Adrenal gland (tissue), 9 donors: ENCODE measurements at regions not wholly inside any gene's neighbourhood (a gene's known extent, or its start where the extent isn't known, plus 50 kb on each side); places are given as distances from the start of the nearest gene placed in this dataset.

Experiments used
- DNase-seq, 7 donors: peaks; one replicate each; pipeline ENCODE4 v3.0.0-alpha.2; 2019 to 2020
- H3K27ac ChIP-seq, 5 donors: fragments of 200-600 bp; sonication (generic) in 4 of 5; 1 replicate in 3 of 5; 2 replicates in 2 of 5; pipeline versions ENCODE4 v1.5.1 to v1.8.0; 2016 to 2020; ENCODE audit warnings: mild to moderate bottlenecking in 1 of 5
- H3K27me3 ChIP-seq: fragments of 200-600 bp; 2 replicates; pipeline ENCODE4 v1.8.0; 2021
- H3K36me3 ChIP-seq, 2 donors: fragments of 200-600 bp; replicated peaks in 1 of 2; 1 replicate in 1 of 2; 2 replicates in 1 of 2; pipeline versions ENCODE4 v1.5.1 to v1.8.0; 2018 to 2022
- H3K4me1 ChIP-seq, 2 donors: fragments of 200-600 bp; replicated peaks in 1 of 2; 1 replicate in 1 of 2; 2 replicates in 1 of 2; pipeline versions ENCODE4 v1.5.1 to v1.8.0; 2018 to 2021
- H3K4me3 ChIP-seq, 4 donors: fragments of 200-600 bp; sonication (generic) in 3 of 4; one replicate each; pipeline ENCODE4 v1.5.1; 2016 to 2018
- H3K9me3 ChIP-seq, 3 donors: fragments of 200-600 bp; sonication (generic) in 1 of 3; replicated peaks in 1 of 3; 1 replicate in 2 of 3; 2 replicates in 1 of 3; pipeline versions ENCODE4 v1.5.1 to v1.8.0; 2016 to 2021
- POLR2A ChIP-seq, 2 donors: fragments of 450-650 bp; IDR thresholded peaks; one replicate each; pipeline ENCODE4 v1.6.1; 2017; ENCODE audit warnings: antibody characterized with exemption in 2 of 2, mild to moderate bottlenecking in 2 of 2, moderate library complexity in 1 of 2
- WGBS, 4 donors: extraction: QIAGEN DNeasy Blood & Tissue Kit in 2 of 4; methylation state at CpG; one replicate each; pipeline versions ENCODE4 v1.1.5 to v1.1.7; 2013 to 2017; 5-methylcytosine and 5-hydroxymethylcytosine counted together
- intact Hi-C, 2 donors: fragments of 100-400 bp; cut with DNase I; formaldehyde crosslinking; loops; one replicate each; pipeline versions ENCODE4 v1.14.1 to v1.15.0; 2022 to 2023
- TF ChIP-seq, protein P1 (sequence below), 6 experiments: fragments of 450-650 bp in 4 of 6; fragments of 200-600 bp in 2 of 6; sonication (generic) in 1 of 6; IDR thresholded peaks; 1 replicate in 5 of 6; 2 replicates in 1 of 6; pipeline versions ENCODE4 v1.5.1 to v1.8.0; 2016 to 2021; ENCODE audit warnings: antibody characterized with exemption in 6 of 6, mild to moderate bottlenecking in 2 of 6, moderate library complexity in 1 of 6
- donor health status: healthy with polysubstance abuse.
- donor health status: Bipolar disorder and iron deficiency.
- donor health status: DM: yes; HTN: yes; CAD: no.
- donor health status: DM: no; HTN: no; CAD: no.
- donor health status: DM: no; HTN: no; CAD: no.

DNA sequence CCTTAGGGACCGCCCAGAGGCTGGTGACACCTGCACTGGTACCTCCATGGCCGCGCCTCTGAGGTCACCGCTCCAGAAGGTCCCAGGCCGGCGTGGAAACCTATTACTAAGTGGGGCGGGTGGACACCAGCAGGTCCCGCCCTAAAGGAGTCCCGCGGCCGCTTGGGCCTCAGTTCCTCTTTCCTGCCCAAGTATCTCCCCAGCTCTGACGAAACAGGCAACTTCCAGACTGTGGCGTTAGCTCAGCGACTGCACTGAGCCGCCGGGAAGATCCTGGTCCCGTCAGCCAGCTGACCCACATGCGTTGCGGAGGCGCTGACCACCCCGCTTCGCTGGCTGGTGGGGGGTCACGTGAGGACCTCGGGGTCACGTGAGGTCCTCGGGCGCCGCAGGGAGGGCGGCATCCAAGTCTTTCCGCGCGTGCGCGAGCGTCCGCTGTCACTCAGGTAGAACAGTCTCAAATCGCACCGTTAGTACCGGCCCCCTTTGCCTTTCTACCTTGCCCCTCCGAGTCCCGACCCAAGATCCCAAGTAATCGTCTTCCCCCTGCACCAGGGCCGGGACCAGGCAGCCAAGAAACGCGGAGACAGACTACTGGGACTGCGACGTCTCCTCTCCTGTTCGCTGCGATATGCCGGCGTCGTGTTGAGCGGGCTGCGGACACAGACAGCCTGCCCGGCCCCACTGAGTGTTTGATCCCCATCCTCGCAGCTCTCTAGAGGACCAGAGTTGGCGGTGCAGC lies 53.7 kb upstream of the KDM4C start:
- intact Hi-C loops, result no loop called here
- Histone ChIP-seq H3K4me1 (peaks cover 3 to 4% of the 10 kb centered on the region in 2 donors), H3K27me3 (no peaks in the 10 kb centered on the region), H3K27ac (peak overlapping the region in 4 of 5 donors; percentile 58 to 88 (median 86)), H3K9me3 (no peaks in the 10 kb centered on the region), H3K4me3 (peak overlapping the region in 3 of 4 donors; percentile 18 to 68 (median 48)), H3K36me3 (no peaks in the 10 kb centered on the region)
- WGBS, 4 donors, result 1 to 20% (median 1%) methylated on average over 1 to 57 of the region's 57 CpGs
- peak; percentile 52 to 74 for TF ChIP-seq POLR2A (IDR thresholded peaks at IDR 0.05)
- TF ChIP-seq, protein P1, sequence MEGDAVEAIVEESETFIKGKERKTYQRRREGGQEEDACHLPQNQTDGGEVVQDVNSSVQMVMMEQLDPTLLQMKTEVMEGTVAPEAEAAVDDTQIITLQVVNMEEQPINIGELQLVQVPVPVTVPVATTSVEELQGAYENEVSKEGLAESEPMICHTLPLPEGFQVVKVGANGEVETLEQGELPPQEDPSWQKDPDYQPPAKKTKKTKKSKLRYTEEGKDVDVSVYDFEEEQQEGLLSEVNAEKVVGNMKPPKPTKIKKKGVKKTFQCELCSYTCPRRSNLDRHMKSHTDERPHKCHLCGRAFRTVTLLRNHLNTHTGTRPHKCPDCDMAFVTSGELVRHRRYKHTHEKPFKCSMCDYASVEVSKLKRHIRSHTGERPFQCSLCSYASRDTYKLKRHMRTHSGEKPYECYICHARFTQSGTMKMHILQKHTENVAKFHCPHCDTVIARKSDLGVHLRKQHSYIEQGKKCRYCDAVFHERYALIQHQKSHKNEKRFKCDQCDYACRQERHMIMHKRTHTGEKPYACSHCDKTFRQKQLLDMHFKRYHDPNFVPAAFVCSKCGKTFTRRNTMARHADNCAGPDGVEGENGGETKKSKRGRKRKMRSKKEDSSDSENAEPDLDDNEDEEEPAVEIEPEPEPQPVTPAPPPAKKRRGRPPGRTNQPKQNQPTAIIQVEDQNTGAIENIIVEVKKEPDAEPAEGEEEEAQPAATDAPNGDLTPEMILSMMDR (IDR thresholded peaks at IDR 0.05), result no peak
- peak; percentile 78 to 92 (median 90) for DNase-seq

DNA sequence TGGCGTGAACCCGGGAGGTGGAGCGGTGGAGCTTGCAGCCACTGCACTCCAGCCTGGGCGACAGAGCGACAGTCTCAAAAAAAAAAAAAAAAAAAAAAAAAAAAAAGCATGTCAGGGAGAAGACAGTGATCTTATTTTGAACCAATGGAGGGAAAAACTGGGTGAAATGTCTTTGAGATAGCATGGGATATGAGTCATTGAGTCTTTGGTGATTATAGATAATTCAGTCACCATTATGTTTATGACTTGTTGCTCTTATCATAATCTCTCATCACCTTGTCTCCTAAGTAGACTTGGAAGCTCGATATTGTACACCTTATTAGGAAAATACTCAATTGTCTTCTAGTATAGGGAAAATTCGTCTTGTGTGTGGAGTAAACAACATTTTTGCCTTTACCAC lies 55.1 kb upstream of the KDM4C start:
- no peak overlapping the region for H3K27ac ChIP-seq
- no peaks in the 10 kb centered on the region for H3K9me3 ChIP-seq
- no peak overlapping the region for H3K4me3 ChIP-seq
- no peak for DNase-seq
- TF ChIP-seq POLR2A (IDR thresholded peaks at IDR 0.05), result no peak
- TF ChIP-seq, protein P1 (IDR thresholded peaks at IDR 0.05), result no peak
- 93 to 96% (median 95%) methylated on average over 7 of the region's 7 CpGs for WGBS, 4 donors
- no peaks in the 10 kb centered on the region for H3K27me3 ChIP-seq
- H3K36me3 ChIP-seq, result no peaks in the 10 kb centered on the region
- peaks cover 3 to 4% of the 10 kb centered on the region in 2 donors for H3K4me1 ChIP-seq
- intact Hi-C loops, result no loop called here

DNA sequence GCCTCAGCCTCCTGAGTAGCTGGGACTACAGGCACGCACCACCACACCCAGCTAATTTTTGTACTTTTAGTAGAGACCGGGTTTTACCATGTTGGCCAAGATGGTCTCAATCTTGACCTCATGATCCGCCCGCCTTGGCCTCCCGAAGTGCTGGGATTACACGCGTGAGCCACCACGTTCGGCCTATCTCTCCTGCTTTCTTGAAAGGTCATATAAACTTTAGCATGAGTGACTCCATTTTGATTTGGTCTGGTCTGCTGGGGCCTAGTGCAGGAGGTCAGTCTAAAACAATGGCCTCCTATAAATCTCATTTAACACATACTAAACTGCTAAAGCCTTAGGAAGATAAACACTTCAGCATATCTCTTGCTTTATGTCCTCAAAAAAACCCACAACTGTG lies 50.6 kb upstream of the GLDC start:
- no peaks in the 10 kb centered on the region for H3K9me3 ChIP-seq
- no peaks in the 10 kb centered on the region for H3K4me1 ChIP-seq
- no peak for DNase-seq
- WGBS, 4 donors, result 93 to 95% (median 94%) methylated on average over 9 of the region's 9 CpGs
- intact Hi-C loops, result no loop called here
- TF ChIP-seq, protein P1 (IDR thresholded peaks at IDR 0.05), result no peak
- no peak for TF ChIP-seq POLR2A (IDR thresholded peaks at IDR 0.05)
- no peaks in the 10 kb centered on the region for H3K27me3 ChIP-seq
- H3K27ac ChIP-seq, result no peak overlapping the region
- no peak overlapping the region for H3K4me3 ChIP-seq
- H3K36me3 ChIP-seq, result no peaks in the 10 kb centered on the region

DNA sequence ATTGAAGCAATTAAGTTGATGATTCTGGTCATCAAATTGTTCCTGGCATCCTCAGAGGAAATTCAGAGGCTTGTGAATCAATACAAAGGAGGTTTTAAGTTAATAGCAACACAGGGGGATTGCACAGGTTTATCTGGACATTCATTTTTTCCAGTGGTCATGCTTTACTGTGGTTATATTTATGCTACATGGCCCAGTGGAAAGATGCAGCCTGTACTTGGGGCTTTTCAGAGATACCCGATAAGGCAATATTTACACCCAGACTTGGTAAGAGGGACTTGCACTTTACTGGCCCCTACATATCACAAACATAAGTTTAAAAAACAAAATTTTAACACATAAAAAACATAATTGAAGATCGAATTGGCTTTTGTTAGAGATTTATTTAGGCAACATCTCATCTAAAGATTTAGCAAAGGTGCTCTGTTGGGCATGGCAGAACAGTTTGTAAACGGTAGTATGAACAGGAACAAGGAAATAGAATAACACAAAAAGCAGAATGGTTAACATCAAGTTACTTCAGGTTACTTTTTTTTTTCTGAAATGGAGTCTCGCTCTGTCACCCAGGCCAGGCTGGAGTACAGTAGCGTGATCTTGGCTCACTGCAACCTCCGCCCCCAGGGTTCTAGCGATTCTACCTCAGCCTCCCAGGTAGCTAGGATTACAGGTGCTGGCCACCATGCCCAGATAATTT lies 49.7 kb upstream of the GLDC start:
- no peak for TF ChIP-seq POLR2A (IDR thresholded peaks at IDR 0.05)
- TF ChIP-seq, protein P1 (IDR thresholded peaks at IDR 0.05), result no peak
- Histone ChIP-seq H3K27me3 (no peaks in the 10 kb centered on the region), H3K27ac (no peak overlapping the region), H3K36me3 (no peaks in the 10 kb centered on the region), H3K4me1 (no peaks in the 10 kb centered on the region), H3K9me3 (no peaks in the 10 kb centered on the region), H3K4me3 (no peak overlapping the region)
- intact Hi-C loops, result no loop called here
- 85 to 90% (median 89%) methylated on average over 7 of the region's 7 CpGs for WGBS, 4 donors
- no peak for DNase-seq
